ENCODE measurements at regions not wholly inside any gene's neighbourhood (a gene's known extent, or its start where the extent isn't known, plus 50 kb on each side); places are given as distances from the start of the nearest gene placed in this dataset.

DNA sequence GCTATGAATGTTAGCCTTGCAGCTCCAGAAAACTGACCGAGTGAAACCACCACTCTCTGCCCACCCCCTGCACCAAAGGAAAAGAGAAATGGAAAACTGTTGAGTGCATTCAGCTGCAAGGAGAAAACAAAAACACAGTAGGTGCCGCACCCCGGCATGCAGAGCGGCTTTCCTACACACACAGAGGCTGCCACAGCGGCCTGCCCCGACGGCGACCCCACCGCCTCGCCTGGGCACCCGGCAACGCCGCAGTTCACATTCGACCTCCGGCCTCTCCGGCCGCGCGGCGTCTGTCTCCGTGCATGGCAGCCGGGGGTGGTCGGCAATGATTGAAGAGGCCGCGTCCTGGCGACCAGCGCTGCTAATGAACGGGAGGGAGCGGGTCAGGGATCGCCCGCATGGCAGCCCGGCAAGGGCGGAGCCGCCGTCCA, 417.1 kb upstream of the SALL3 start:
- DNase-seq, result no peak

DNA sequence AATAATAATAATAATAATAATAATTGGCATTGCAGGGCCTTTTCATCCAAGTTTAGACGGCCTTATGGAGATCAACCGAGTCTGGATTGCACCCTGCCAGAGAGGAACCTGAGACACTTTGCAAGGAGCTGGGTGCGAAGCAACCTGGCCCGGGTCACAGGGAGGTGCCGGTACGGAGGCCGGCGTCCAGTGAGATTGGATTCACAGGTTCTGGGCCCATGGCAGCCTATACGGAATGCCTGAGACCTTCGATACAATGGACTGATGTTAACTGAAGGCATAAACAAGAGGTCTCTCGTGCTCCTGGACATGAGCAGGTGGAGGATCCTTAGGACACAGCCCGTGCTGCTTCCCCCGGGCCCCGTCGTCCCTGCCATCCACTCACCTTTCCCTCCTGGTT, 416.5 kb upstream of the SALL3 start:
- DNase-seq, result no peak

DNA sequence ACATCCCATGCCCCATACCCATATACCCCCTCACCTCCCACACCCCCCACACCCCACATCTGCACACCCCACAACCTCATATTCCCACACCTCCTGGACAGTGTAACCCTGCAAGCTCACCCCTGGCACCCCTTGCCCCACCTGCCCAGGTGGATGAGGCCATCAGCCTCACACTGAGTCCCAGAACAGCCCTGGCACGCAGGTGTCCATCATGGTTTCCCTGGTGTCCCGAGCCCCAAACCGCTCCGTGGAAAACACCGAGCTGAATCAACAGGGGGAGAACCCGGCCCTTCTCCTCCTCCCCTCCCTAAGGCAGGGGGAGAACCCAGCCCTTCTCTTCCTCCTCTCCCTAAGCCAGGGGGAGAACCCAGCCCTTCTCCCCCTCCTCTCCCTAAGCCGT, 415.6 kb upstream of the SALL3 start:
- DNase-seq, result no peak

DNA sequence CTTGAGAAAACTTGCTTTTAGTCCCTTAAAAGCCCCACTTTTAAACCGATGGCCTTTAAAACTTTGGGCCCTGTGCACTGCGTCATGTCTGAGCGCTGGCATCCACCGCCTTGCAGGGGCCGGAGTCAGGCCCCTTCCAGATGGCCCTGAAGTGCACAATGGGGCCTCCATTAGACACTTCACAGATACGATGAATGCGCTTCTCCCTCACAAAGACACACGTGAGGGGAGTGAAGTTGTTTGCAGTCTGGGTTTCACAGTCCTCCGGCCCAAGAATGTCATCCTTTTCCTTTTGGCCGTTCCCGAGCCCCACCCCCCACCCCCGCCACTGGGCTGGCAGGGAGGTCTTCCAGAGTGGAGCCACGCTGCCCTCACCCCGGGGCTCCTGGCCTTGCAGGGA, 415.1 kb upstream of the SALL3 start:
- DNase-seq, result no peak

DNA sequence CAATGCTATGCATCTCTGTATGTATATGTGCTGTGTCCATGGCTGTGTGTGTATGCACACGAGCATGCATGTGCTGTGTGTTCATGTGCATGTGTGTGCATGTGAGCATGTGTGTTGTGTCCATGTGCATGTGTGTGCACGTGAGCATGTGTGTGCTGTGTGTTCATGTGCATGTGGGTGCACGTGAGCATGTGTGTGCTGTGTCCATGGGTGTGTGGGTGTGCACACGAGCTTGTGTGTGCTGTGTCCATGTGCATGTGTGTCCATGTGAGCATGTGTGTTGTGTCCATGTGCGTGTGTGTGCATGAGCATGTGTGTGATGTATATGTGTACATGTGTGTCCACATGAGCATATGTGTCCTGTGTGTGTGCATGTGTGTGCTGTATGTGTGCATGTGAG, 414.4 kb upstream of the SALL3 start:
- no peak for DNase-seq

DNA sequence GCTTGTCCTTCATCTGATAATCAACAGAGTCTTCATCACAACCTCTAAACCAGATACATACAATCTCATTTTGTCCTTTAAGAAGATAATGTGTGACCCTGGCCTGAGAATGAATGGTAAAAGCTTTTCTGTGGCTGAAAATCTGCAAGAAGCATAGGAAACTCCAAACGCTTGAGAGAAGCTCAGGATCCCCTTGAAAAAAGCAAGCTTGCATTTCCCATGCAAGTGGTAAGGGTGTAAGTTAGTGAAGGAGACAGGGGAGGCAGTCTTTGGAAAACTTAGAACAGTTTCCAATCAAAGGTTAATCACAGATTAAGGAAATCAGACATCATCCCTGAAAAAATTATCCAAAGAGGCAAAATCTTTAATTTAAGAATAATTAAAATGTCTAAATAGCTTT, 413.6 kb upstream of the SALL3 start:
- DNase-seq, result no peak

DNA sequence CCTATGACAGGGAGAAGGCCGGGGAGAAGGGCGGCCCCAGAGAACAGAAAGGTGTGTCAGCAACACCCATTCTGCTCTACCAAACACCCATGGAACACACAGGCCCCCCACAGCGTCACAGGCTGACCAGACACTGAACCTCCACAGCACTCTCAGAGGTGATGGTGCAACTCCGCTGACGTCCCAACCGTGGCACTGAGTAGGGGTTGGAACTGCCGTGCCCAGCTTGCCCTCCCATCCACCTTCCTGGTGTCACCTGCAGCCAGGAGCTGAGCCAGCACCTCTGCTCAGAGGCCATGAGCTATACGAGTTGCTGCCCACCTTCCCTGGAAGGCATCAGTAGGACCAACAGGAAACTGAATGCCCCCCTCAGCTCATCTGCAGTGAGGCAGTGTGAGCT, 412.9 kb upstream of the SALL3 start:
- DNase-seq, result no peak

DNA sequence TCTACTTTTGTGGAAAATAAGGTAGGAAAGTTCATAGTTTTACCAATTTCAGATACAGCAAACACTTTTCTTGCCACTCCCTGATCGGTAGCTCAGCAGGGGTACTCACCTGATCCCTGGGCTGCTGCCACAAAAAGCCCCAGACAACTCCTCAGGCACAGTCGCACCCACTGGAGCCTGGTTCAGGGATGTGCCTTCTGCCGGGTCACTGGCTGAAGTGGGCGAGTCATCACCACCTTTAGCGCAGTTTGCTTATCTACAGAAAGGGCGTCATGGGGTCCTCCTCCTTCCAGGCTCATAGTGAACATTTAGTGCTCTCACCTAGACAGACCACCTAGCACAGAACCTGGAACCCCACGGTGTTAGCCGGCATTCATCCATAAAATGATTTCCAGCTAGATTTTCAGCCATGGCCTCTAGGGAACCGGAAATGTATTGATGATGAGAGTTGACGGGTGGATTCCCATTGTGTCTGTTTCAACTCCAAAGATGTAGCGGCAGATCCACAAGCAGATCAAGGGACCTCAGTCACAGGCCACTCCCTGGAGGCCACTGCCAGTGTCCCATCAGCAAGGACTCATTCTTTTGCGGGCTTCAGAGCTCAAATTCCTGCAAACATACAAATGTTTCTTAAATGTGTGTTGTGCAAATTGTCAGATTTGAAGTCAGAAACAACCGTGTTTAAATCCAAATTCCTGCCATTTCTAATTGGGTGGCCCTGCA, 408.4 kb upstream of the SALL3 start:
- DNase-seq, result no peak

DNA sequence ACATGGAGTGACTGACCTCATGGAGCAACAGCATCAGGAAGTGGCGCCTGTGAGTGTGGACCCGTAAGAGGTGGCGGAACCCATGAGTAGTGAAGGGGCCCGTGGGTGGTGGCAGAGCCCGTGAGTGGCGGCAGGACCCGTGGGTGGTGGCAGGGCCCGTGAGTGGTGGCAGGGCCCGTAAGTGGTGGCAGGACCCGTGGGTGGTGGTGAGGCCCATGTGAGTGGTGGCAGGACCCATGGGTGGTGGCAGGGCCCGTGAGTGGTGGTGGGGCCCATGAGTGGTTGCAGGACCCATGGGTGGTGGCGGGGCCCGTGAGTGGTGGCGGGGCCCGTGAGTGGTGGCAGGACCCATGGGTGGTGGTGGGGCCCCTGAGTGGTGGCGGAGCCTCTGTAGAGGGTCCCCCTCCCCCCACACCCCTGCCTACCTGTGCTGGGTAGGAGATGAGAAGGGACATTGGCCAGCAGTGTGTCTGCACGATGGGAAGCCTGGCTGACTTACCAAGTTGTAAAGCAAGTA, 407.7 kb upstream of the SALL3 start:
- no peak for DNase-seq

DNA sequence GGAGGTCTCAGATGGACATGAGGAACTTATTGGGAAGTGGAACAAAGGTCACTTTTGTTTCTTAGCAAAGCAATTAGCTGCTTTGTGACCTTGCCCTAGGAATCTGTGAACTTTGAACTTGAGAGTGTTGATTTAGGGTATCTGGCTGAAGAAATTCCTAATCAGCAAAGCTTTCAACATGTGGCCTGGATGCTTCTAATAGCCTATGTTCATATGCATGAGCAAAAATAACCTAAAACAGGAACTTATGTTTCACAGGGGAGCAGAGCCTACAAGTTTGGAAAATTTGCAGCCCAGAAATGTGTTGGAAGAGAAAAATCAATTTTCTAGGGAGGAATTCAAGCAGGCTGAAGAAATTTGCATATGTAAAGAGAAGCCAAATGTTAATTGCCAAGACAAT, 405.8 kb upstream of the SALL3 start:
- DNase-seq, result no peak

DNA sequence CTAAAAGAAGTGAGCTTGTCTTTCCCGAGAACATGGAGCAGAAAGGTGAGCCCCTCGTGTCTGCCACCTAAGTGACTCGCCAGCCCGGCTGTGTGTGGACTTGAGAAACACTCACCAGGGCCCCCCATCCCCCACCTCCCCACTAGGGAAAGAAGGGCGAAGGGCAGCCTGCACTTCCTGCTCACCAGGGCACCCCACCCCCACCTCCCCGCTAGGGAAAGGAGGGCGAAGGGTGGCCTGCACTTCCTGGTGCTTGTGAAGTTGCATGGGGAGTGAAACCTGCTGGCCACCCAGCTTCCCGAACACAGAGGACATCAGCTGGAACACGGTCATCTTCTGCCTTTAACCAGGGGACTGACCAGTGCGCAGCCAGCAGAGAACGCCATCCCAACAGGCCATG, 402.7 kb upstream of the SALL3 start:
- no peak for DNase-seq

DNA sequence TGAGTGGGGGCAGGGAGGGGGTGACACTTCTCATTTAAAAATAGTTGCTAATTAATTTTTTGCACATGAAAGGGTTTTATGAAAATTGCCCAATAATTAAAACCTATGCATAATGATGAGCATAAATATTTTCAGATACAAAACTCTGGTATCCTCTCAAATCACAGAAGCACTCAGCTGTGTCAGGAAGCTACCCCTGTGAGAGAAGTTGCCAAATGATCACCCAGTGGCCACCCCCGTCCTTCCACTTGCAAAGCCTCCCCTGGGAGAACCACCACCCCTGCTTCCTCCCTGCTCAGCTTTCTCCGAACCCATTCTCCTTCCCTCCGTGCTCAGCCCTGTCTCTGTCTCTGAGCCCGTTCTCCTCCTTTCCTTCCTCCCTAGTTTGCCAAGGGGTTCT, 400.2 kb upstream of the SALL3 start:
- no peak for DNase-seq

DNA sequence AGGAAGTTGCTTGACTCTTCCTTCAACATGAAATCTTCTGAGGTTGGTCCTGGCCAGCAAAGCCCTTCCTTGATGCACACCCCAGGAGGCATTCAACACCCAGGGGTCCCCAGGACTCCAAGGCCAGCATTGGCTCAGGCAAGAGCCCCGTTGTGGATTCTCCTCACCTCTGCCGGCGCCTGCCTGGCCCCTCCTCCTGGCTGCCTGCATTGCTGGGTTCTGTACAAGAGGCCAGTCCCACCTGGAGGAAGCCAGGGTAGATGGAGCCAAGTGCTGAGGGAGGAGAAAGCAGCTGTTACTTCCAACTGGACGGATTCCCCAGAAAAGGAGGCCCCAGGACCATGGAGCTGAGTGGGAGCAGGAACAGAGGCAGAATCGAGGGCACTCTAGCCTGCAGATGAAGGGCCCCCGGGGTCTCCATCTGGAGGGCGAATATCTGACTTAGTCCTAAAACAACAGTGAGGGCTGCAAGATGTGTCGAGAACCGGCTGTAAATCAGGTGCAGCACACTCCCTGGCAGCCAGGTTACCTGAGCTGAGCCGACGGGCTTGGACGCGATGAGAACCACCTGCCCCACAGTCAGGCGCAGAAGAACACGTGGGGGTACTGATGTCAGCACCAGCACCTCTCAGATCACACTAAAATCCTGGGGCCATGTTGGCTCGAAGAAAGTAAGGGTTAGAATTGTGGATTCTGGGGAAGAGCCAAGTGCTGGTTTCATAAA, 399.6 kb upstream of the SALL3 start:
- no peak for DNase-seq

DNA sequence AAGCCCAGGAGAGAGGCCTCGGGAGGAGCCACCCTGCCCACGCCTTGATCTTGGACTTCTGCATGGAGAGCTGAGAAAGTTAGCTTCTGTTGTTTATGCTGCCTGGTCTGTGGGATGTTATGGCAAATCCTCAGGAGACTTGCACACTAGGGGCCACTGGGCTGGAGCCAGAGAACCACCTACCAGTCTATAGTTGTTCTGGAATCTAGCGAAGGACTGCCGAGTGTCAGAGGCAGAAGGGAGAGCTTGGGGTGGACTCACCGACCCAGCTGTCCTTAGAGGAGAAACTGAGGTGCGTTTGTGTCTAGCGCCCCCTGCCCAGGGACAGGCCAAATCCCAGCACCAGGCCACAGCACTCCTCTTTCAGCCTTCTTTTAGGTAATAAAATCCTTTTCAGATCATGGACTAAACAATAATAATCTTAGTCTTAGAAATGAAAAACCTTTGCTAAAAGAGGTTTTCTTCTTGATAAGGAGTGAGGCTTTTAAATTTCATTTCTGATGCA, 398.7 kb upstream of the SALL3 start:
- no peak for DNase-seq

DNA sequence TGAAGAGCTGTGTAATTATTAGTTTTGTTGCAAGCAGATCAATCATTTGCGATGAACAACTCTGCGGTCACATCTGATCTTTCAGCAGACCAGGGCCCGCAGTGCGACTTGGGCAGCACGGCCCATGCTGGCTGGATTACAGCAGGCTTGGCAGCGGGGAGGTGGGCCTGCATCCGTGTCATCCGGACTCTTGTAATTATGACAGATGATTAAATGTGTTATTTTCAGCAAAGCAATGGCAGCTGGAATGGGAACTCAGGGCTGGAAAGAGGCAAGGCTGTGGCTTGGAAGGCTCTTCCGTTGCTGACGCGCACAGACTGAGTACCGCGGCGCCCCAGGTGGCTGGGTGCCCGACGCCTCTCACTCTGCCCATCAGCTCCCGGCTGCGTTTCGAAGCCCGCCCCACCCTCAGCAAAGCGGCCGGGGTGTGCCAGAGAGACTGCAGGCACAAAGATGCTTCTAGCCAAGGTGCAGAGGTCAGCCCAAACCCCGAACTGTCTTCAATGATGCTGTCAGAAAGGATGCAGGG, 397.4 kb upstream of the SALL3 start:
- no peak for DNase-seq

DNA sequence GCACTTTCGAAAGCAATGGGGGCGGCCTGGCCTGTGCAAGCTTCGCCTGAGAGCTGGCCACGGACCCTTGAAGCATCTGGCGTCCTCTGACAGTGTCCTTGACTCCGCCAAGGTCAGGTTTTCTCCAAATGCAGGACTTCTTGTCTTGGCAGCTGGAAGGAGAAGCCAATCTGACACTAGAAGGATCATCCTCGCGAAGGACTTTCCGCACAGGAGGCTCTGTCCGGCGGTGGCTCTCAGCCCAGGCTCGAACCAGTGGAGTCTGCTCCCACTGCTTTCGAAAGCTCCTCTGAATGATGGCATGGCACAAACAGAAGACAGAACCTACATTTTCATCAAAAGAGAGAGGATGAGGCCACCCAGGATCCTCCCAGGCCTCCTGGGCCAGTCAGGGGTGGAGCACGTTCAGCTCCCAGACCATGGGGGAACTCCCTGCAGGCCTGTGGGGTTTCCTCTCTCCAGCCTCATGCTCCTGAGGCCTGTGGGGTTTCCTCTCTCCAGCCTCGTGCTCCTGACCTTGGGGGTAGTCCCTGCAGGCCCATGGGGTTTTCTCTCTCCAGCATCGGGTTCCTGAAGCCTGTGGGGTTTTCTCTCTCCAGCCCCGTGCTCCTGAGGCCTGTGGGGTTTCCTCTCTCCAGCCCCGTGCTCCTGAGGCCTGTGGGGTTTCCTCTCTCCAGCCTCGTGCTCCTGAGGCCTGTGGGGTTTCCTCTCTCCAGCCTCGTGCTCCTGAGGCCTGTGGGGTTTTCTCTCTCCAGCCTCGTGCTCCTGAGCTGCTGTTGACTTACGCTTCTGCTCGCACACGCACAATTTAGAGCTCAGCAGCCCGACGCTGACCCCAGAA, 396.5 kb upstream of the SALL3 start:
- no peak for DNase-seq

DNA sequence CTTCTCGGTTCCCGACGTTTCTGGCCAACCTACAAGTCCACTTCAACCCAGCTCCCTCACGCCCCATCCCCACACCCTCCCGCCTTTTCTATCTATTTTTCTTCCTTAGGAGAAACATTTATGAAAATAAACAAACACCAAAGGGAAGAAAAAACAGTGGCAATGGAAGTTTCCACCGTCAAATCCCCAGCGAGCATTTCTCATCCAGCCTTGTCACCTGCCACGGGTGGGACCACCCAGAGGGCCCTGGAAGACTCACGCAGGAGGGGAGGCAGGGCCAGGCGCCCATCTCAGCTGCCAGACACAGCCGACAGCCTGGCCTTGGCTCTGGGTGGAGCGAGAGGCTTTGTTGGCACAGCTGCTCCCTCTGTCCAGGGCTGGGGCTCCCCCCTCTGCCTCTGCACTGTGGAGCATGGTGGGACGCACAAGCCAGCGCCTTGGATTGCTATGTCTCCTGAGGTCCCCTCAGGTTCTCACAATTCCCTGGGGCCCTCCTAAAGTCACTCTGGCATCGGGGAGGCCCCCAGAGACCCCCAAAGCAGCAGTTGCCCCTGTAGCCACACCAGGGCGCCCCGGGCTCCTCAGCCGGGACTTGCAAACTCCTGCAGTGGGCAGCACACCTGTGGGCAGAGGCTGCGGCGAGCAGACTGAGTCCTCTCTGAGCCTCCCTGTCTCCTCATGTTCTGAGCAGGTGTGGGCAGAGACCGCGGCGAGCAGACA, 395.7 kb upstream of the SALL3 start:
- DNase-seq, result no peak

DNA sequence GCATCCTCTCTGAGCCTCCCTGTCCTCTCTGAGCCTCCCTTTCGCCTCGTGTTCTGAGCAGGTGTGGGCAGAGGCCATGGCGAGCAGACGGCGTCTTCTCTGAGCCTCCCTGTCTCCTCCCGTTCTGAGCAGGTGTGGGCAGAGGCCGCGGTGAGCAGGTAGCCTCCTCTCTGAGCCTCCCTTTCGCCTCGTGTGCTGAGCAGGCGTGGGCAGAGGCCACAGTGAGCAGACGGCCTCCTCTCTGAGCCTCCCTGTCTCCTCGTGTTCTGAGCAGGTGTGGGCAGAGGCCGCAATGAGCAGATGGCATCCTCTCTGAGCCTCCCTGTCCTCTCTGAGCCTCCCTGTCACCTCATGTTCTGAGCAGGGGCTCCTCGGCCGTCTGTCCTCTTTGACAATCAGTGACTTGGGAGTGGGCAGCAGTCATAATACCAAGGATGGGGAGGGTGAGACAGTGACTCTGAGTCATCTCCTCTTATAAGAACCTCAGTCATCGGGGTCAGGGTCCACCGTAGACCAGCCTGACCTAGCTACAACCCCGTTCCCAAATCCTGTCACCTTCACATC, 395.1 kb upstream of the SALL3 start:
- no peak for DNase-seq

DNA sequence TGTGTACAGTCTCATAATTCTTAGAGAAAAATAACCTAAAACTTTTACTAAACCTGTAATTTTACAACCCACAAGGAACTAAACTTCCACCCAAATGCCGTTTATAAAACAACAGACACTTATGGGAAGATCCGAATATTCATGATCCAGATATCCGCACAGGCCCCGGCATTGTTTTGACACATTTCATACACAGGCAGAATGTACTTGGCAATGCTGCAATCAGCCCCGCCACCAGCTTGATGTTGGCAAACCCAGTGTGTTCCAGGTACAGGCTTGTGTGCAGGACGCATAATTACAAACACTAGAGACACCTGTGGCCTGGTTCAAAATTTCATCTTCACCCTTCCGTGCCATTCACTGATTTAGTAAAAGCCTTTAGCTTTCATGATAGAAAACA, 393.0 kb upstream of the SALL3 start:
- no peak for DNase-seq

DNA sequence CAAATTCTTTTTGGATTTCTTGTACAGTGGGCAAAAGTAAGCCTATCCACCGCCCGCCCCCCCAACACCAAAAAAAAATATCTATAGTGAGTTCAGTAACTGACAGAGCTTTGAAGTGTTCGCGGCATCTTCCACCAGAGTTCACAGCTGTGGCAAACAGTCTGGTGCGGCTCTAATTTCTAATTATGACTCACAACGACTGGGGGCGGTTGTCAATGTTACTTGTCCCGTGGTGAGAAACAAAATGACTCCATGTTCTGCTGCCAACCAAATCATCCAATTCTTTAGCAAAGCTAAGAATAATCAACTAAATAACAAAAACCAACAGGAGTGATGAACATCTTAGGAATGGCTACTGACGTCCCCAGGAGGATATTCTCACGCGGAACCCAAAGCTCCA, 392.5 kb upstream of the SALL3 start:
- no peak for DNase-seq

DNA sequence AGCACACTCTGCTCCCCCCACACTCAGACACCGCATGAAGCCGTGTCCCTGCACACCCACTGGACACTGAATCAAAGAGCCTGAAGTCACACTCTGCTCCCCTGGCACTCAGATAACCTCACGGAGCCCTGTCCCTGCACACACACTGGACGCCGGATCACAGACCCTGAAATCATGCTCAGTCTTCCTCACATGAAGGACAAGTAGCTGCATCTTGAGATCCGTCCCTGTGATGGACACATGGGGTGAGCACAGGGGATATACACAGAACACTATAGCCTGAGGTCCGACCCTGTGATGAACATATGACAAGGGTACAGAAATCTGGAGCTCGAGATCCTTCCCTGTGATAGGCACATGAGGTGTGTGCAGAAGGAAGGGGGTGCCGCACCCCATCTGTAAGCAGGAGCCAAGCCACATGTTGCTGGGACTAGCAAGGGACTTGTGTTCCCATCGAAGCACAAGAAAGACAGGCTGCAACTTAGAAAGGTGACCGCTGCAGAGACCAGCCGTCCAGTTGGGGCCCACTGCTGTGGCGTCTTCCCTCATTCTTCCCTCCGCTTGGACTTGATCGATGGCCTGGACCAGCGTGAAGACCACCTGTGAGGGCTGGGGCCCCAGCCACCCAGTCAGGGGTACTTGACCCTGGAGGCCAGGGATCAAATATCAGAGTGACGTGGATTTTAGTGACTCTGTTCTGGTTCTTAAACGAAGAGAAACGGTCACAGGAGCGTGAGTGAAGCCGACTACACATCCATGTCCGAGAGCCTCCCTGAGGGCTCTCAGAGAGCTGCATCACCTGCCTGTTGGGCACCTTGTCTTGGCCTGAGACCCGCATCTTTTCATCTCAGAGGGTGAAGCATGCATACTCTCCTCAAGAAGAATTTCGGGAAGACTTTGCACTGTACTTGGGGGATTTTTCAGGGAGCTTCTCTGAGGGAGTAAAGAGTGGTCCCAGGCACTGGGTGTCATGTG, 391.7 kb upstream of the SALL3 start:
- DNase-seq, result no peak

Measured in T1000 (cell line).